ENCODE measurements at regions not wholly inside any gene's neighbourhood (a gene's known extent, or its start where the extent isn't known, plus 50 kb on each side); places are given as distances from the start of the nearest gene placed in this dataset.
"Not testable (repeated sequence)": the region's sequence is repeated elsewhere in the genome, so short reads cannot be mapped to it uniquely, and the experiment has no call there.

DNA sequence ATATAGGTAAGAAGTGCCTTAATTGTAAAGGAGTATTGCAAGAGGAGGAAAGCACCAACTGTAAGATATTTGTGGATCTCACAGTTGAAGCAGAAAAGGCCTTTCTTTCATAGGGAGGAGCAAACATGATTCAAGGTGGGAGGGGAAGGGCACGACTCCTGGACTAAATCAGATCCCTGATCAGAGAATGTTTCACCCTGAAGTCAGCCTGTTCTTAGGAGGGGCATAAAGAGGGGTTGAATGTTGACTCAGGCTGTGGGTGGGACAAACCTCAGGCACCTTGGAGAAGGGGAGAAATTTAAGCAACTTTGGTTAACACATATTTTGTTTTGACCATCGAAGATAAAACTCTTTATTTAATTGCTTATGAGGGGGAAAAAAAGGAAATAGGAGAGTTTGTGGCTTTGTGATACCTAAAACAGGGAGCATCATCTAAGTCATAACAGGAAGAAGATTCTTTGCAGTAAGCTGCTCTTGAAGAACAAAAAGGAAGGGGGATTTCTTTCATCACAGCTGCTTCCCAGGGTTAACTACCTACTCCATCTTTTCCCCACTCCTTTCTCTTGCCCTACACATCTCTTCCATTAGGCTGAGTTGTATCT is 158.6 kb upstream of the ZNF267 start:
- no peak for DNase-seq
- in situ Hi-C loops (cut with MboI; ENCODE audit: low pct_unique_long_range_greater_than_20kb, low sequenced_read_pairs) = no loop called here

DNA sequence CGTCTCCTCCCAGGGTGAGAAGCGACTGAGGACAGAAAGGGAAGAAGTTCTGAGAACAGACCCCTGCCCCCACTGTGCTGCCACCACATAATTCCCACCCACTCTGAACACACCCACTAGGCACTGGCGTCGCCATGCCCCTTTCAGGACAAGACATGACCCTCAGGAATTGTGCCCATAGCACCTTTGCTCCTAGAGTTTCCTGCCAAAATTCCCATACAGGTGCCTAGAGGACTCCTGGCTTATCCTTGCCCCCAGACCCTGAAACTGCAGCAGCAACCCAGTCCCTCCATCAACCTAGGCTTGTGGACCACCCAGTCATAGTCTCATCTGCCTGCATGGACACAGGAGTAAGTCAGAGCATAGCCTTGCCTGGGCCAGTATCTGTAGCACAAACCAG is 157.7 kb upstream of the ZNF267 start:
- DNase-seq = no peak
- in situ Hi-C loops (cut with MboI; ENCODE audit: low pct_unique_long_range_greater_than_20kb, low sequenced_read_pairs) = no loop called here

DNA sequence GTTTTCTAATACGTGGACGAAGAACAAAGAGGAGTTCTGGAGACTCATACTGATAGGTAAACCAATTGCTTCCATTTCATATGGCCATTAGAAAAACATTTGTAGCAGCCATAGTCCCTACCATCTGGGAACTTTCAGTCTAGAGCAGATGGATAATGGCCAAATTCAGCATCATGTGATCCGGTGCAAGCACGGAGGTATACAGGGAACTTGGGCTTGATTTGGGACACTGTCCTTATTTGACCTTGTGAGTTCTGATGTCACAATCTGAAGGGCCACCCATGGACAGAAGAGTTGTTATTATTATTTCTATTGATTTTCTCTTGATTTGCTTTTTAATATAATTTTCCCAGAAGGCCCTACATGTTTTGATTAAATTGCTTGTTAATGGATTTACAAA is 154.6 kb upstream of the ZNF267 start:
- no peak for DNase-seq
- in situ Hi-C loops (cut with MboI; ENCODE audit: low pct_unique_long_range_greater_than_20kb, low sequenced_read_pairs) = no loop called here

DNA sequence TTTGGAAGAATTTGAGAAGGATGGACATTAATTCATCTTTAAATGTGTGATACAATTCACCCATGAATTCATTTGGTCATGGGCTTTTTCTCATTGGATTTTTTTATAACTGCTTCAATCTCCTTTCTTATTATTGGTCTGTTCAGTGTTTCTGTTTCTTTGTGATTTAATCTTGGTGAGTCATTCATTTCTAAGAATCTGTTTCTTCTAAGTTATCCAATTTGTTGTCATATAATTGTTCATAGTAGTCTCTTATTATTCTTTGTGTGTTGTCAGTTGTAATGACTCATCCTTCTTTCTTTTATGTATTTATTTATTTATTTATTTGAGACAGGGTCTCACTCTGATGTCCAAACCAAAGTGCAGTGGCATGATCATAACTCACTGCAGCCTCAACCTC is 146.1 kb upstream of the ZNF267 start:
- in situ Hi-C loops (cut with MboI; ENCODE audit: low pct_unique_long_range_greater_than_20kb, low sequenced_read_pairs) = no loop called here
- DNase-seq = no peak

DNA sequence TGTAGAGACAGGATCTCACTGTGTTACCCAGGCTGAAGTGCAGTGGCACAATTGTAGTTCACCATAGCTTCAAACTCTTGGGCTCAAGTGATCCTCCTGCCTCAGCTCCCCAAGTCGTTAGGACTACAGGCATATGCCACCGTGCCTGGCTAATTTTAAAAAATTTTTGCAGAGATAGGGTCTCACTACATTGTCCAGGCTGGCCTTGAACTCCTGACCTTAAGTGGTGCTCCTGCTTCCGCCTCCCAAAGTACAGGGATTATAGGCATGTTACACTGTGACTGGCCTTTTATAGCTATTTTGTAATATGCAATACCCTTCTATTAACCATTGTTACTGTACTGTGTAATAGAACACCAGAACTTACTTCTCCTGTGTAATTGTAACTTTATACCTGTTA is 139.3 kb upstream of the ZNF267 start:
- in situ Hi-C loops (cut with MboI; ENCODE audit: low pct_unique_long_range_greater_than_20kb, low sequenced_read_pairs) = no loop called here
- DNase-seq = no peak

DNA sequence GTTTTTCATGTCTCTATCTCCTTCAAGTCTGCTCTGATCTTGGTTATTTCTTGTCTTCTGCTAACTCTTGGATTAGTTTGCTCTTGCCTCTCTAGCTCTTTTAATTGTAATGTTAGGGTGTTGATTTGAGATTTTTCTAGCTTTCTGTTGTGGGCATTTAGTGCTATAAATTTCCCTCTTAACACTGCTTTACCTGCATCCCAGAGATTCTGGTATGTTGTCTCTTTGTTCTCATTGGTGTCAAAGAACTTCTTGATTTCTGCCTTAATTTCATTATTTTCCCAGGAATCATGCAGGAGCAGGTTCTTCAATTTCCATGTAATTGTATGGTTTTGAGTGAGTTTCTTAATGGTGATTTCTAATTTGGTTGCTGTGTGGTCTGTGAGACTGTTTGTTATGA is 128.5 kb upstream of the ZNF267 start:
- in situ Hi-C loops (cut with MboI; ENCODE audit: low pct_unique_long_range_greater_than_20kb, low sequenced_read_pairs); DNase-seq: not testable (repeated sequence)

DNA sequence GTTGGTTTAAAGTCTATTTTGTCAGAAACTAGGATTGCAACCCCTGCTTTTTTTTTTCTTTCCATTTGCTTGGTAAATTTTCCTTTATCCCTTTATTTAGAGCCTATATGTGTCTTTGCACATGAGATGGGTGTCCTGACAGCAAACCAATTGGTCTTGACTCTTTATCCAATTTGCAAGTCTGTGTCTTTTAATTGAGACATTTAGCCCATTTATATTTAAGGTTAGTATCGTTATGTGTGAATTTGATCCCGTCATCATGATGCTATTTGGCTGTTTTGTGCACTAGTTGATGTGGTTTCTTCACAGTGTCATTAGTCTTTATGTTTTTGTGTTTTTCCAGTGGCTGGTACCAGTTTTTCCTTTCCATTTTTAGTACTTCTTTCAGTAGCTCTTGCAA is 127.7 kb upstream of the ZNF267 start:
- in situ Hi-C loops (cut with MboI; ENCODE audit: low pct_unique_long_range_greater_than_20kb, low sequenced_read_pairs) = no loop called here
- no peak for DNase-seq

DNA sequence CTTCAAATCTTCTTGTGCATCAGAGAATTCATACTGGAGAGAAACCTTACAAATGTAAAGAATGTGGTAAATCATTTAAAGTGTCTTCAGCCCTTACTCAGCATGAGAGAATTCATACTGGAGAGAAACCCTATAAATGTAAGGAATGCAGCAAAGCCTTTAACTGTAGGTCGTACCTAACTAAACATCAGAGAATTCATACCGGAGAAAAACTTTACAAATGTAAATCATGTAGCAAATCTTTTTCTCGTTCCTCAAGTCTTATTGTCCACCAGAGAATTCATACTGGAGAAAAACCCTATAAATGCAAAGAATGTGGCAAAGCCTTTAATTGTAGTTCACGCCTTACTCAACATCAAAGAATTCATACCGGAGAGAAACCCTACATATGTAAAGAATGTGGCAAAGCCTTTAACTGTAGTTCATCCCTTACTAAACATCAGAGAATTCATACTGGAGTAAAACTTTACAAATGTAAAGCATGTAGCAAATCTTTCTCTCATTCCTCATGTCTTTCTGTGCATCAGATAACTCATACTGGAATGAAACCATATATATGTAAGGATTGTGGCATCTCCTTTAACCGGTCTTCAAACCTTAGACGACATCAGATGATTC is 118.5 kb upstream of the ZNF267 start:
- DNase-seq = no peak
- in situ Hi-C loops (cut with MboI; ENCODE audit: low pct_unique_long_range_greater_than_20kb, low sequenced_read_pairs) = no loop called here

DNA sequence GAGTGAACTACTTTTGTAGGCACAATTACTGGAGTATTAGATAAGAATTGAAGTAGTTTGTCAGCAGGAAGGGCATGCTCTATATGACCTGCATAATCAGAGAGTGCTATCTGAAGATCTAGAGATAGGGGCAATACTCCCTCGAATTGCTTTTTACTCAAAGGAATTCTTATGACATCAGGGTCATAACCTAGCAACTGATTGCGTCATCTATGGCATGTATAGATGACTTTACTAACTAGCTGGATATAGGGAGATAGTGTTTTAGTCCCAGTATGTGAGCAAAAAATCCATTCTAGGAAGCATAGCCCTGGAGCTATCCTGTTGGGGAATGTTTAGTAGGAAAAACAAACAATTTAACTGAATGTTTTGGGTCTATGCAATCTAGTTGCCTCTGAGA is 109.5 kb upstream of the ZNF267 start:
- in situ Hi-C loops (cut with MboI; ENCODE audit: low pct_unique_long_range_greater_than_20kb, low sequenced_read_pairs) = no loop called here
- no peak for DNase-seq

DNA sequence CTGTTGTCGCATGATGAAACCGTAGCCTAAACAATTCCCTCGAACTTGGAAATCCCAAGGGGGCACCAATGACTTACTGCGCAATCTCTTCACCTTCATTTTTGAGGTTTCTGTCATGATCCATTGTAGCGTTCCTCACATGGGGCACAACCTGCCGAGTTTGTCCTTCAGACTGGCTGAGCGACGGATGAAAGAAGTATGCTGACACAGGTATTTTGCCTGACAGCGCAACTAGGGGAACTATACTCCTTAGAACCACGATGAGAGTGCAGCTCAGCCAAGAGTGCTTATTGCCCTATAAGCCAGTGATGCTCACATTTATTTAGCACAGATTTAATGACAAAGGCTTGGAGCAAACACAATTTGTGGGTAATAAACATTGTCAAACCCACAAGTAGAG is 106.3 kb upstream of the ZNF267 start:
- in situ Hi-C loops (cut with MboI; ENCODE audit: low pct_unique_long_range_greater_than_20kb, low sequenced_read_pairs) = no loop called here
- no peak for DNase-seq

DNA sequence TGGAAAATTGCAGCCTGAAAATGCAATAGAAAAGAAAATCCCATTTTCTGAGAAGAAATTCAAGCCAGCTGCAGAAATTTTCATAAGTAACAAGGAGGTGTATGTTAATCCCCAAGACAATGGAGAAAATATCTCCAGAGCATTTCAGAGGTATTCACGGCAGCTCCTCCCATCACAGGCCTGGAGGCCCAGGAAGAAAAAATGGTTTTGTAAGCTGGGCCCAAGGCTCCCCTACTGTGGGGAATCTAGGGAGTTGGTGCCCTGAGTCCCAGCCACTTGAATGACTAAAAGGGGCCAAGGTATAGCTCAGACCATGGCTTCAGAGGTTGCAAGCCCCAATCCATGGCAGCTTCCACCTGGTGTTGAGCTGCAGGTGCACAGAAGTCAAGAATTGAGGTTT is 93.3 kb upstream of the ZNF267 start:
- in situ Hi-C loops (cut with MboI; ENCODE audit: low pct_unique_long_range_greater_than_20kb, low sequenced_read_pairs) = no loop called here
- no peak for DNase-seq

DNA sequence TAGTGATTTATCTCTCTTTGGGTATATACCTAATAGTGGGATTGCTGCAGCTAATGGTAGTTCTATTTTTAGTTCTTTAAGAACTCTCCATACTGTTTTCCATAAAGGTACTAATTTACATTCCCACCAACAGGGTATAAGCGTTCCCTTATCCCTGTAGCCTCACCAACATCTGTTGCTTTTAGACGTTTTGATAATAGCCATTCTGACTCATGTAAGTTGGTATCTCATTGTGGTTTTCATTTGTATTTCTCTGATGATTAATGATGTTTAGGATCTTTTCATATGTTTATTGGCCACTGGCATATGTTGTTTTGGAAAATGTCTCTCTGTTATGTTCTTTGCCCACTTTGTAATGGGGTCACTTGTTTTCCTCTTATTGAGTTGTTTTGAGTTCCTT is 88.5 kb upstream of the ZNF267 start:
- DNase-seq = no peak
- in situ Hi-C loops (cut with MboI; ENCODE audit: low pct_unique_long_range_greater_than_20kb, low sequenced_read_pairs) = no loop called here

DNA sequence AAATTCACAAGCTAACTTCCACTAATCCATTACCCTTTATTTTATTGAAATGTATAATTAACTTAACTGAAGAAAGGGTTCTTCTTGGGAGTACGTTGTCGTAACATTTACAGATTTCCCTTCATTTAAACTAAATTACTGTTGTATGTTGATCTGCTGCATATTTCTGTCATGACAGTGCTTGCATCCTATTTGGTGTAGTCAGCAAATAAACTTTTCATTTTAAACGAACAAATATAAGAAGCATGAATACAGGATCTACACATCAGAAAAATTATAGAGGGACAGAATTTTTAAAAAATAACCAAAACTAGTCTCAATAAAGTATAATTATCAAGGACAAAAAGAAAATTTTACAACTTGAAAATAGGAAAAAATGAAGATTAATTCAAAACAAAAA is 66.5 kb upstream of the ZNF267 start:
- no peak for DNase-seq
- in situ Hi-C loops (cut with MboI; ENCODE audit: low pct_unique_long_range_greater_than_20kb, low sequenced_read_pairs) = no loop called here

DNA sequence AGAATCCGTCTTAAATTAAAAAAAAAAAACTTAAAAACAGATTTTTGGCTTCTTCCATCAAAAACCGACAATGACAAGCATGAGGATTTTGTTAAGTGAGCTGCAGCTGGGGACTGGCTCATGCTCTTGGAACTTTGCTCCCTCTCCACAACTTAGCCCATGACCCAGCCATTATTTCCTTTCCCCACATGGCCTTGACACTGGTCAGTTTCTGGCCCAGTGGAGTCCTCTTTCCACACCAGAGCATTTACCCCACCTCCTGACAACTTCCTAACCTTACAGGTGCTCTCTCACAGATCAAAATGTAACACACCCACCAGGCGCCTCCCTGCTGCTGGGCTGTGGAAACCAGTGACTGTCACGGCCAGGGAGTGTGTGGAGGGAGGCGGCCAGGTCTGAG is 62.7 kb upstream of the ZNF267 start:
- DNase-seq = no peak
- in situ Hi-C loops (cut with MboI; ENCODE audit: low pct_unique_long_range_greater_than_20kb, low sequenced_read_pairs) = no loop called here

DNA sequence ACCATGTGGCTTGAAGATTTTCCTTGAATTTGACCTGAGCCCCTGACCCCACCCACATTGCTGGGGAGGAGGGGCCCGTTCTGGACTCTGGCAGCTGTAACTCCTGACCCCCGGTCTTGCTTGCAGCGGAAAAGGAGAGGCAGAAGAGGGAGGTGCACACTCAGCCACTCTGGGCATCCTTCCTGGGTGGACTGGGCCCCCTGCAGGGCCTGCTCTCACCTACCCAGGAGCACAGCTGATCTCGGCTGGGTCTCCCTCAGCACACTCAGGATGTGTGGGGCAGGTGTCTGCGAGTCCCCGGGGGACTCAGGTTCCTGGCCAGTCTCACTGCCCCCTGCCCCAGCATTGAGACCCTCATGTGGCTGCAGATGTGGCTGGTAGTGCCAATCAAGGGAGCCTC is 57.5 kb upstream of the ZNF267 start:
- DNase-seq; in situ Hi-C loops (cut with MboI; ENCODE audit: low pct_unique_long_range_greater_than_20kb, low sequenced_read_pairs): not testable (repeated sequence)

DNA sequence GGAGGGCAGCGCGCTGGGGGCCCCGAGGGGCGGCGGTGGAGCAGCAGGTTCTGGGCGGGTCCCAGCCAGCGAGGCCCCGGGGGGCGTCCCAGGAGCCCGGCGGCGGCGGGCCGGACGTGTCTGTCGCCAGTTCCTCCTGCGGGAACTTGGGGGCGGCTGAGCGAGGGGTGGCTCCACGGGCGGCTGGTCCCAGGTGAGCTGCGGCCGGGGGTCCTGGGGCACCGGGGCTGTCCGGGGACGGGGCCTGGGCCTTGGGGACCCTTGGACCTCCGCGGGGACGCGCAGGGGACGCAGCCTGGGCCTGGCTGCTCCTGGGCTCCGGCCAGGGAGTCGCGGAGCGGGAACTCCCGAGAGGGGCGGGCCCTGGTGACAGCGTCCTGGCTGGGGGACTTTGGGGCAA is 54.2 kb upstream of the ZNF267 start:
- DNase-seq = no peak
- in situ Hi-C loops (cut with MboI; ENCODE audit: low pct_unique_long_range_greater_than_20kb, low sequenced_read_pairs) = no loop called here

DNA sequence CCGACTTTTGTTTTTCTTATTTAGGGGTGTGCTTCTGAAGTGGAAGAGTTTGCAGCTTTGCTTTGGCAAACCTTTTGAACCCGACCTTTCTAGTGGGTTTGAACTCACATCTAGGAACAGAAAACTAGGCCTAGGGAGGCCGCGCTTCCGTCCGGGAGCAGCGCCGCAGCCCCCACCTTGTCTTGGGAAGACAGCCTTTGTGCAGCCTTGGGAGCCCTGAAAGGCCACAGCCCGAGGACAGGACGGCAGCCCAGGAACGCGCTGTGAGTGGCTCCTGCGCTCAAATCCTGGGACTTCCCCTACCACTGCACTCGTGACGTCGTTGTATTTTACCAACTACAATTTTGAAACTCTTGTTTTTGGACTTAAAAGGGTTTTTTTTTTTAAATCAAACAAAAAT is 53.7 kb upstream of the ZNF267 start:
- in situ Hi-C loops (cut with MboI; ENCODE audit: low pct_unique_long_range_greater_than_20kb, low sequenced_read_pairs) = no loop called here
- no peak for DNase-seq
